ENCODE measurements at regions not wholly inside any gene's neighbourhood (a gene's known extent, or its start where the extent isn't known, plus 50 kb on each side); places are given as distances from the start of the nearest gene placed in this dataset.

GRCh38 chr4:32030406-32030805, 1310.2 kb downstream of the PCDH7 start:
- Histone ChIP-seq H3K4me3 (ENCODE audit: low read depth in 1 of 2, low read length in 2 of 2) (no peak overlapping the region), H3K36me3 (ENCODE audit: insufficient read depth, low read length) (no peaks in the 10 kb centered on the region), H3K27ac (ENCODE audit: low read depth, low read length) (no peak overlapping the region), H3K4me1 (ENCODE audit: insufficient read depth, low read length) (no peaks in the 10 kb centered on the region), H3K9ac (ENCODE audit: low read length) (no peak overlapping the region), H3K9me3 (ENCODE audit: low read length) (no peaks in the 10 kb centered on the region), H3K27me3 (ENCODE audit: control insufficient read depth in 1 of 2, insufficient read depth in 2 of 2, low read length in 2 of 2) (no peaks in the 10 kb centered on the region)

- no peaks in the 10 kb centered on the region for H3K4me1 ChIP-seq (ENCODE audit: insufficient read depth, low read length)
- no peaks in the 10 kb centered on the region for H3K36me3 ChIP-seq (ENCODE audit: insufficient read depth, low read length)
- H3K4me3 ChIP-seq (ENCODE audit: low read depth in 1 of 2, low read length in 2 of 2) = no peak overlapping the region
- H3K27me3 ChIP-seq (ENCODE audit: control insufficient read depth in 1 of 2, insufficient read depth in 2 of 2, low read length in 2 of 2) = no peaks in the 10 kb centered on the region
- H3K9me3 ChIP-seq (ENCODE audit: low read length) = no peaks in the 10 kb centered on the region
- H3K27ac ChIP-seq (ENCODE audit: low read depth, low read length) = no peak overlapping the region
- no peak overlapping the region for H3K9ac ChIP-seq (ENCODE audit: low read length)
Measured at GRCh38 chr4:32031026-32031425, 1310.9 kb downstream of the PCDH7 start.

- no peaks in the 10 kb centered on the region for H3K4me1 ChIP-seq (ENCODE audit: insufficient read depth, low read length)
Measured at GRCh38 chr4:32032136-32032672, 1312.0 kb downstream of the PCDH7 start.

GRCh38 chr4:32037399-32037798, 1317.2 kb downstream of the PCDH7 start:
- Histone ChIP-seq H3K4me1 (ENCODE audit: insufficient read depth, low read length) (no peaks in the 10 kb centered on the region), H3K27ac (ENCODE audit: low read depth, low read length) (no peak overlapping the region), H3K4me3 (ENCODE audit: low read depth in 1 of 2, low read length in 2 of 2) (no peak overlapping the region), H3K9ac (ENCODE audit: low read length) (no peak overlapping the region), H3K27me3 (ENCODE audit: control insufficient read depth in 1 of 2, insufficient read depth in 2 of 2, low read length in 2 of 2) (no peaks in the 10 kb centered on the region), H3K9me3 (ENCODE audit: low read length) (no peaks in the 10 kb centered on the region), H3K36me3 (ENCODE audit: insufficient read depth, low read length) (no peaks in the 10 kb centered on the region)

More at GRCh38 chr4:32032136-32032672, 1312.0 kb downstream of the PCDH7 start:
- Histone ChIP-seq H3K36me3 (ENCODE audit: insufficient read depth, low read length) (no peaks in the 10 kb centered on the region), H3K9me3 (ENCODE audit: low read length) (no peaks in the 10 kb centered on the region), H3K27me3 (ENCODE audit: control insufficient read depth in 1 of 2, insufficient read depth in 2 of 2, low read length in 2 of 2) (no peaks in the 10 kb centered on the region), H3K9ac (ENCODE audit: low read length) (no peak overlapping the region), H3K4me3 (ENCODE audit: low read depth in 1 of 2, low read length in 2 of 2) (no peak overlapping the region), H3K27ac (ENCODE audit: low read depth, low read length) (no peak overlapping the region)

- Histone ChIP-seq H3K4me3 (ENCODE audit: low read depth in 1 of 2, low read length in 2 of 2) (no peak overlapping the region), H3K27me3 (ENCODE audit: control insufficient read depth in 1 of 2, insufficient read depth in 2 of 2, low read length in 2 of 2) (no peaks in the 10 kb centered on the region), H3K36me3 (ENCODE audit: insufficient read depth, low read length) (no peaks in the 10 kb centered on the region), H3K9me3 (ENCODE audit: low read length) (no peaks in the 10 kb centered on the region), H3K9ac (ENCODE audit: low read length) (no peak overlapping the region), H3K4me1 (ENCODE audit: insufficient read depth, low read length) (no peaks in the 10 kb centered on the region), H3K27ac (ENCODE audit: low read depth, low read length) (no peak overlapping the region)
Measured at GRCh38 chr4:32042486-32043247, 1322.5 kb downstream of the PCDH7 start.

GRCh38 chr4:32043248-32043633, 1323.1 kb downstream of the PCDH7 start:
- no peaks in the 10 kb centered on the region for H3K4me1 ChIP-seq (ENCODE audit: insufficient read depth, low read length)
- H3K27ac ChIP-seq (ENCODE audit: low read depth, low read length) = no peak overlapping the region
- H3K9ac ChIP-seq (ENCODE audit: low read length) = no peak overlapping the region
- no peaks in the 10 kb centered on the region for H3K9me3 ChIP-seq (ENCODE audit: low read length)
- no peaks in the 10 kb centered on the region for H3K36me3 ChIP-seq (ENCODE audit: insufficient read depth, low read length)
- H3K27me3 ChIP-seq (ENCODE audit: control insufficient read depth in 1 of 2, insufficient read depth in 2 of 2, low read length in 2 of 2) = no peaks in the 10 kb centered on the region
- H3K4me3 ChIP-seq (ENCODE audit: low read depth in 1 of 2, low read length in 2 of 2) = no peak overlapping the region

- Histone ChIP-seq H3K4me1 (ENCODE audit: insufficient read depth, low read length) (no peaks in the 10 kb centered on the region), H3K27ac (ENCODE audit: low read depth, low read length) (no peak overlapping the region), H3K27me3 (ENCODE audit: control insufficient read depth in 1 of 2, insufficient read depth in 2 of 2, low read length in 2 of 2) (no peaks in the 10 kb centered on the region), H3K9me3 (ENCODE audit: low read length) (no peaks in the 10 kb centered on the region), H3K9ac (ENCODE audit: low read length) (no peak overlapping the region), H3K36me3 (ENCODE audit: insufficient read depth, low read length) (no peaks in the 10 kb centered on the region), H3K4me3 (ENCODE audit: low read depth in 1 of 2, low read length in 2 of 2) (no peak overlapping the region)
Measured at GRCh38 chr4:32061916-32062315, 1341.7 kb downstream of the PCDH7 start.

- Histone ChIP-seq H3K4me3 (ENCODE audit: low read depth in 1 of 2, low read length in 2 of 2) (no peak overlapping the region), H3K27ac (ENCODE audit: low read depth, low read length) (no peak overlapping the region), H3K4me1 (ENCODE audit: insufficient read depth, low read length) (no peaks in the 10 kb centered on the region), H3K9me3 (ENCODE audit: low read length) (no peaks in the 10 kb centered on the region), H3K27me3 (ENCODE audit: control insufficient read depth in 1 of 2, insufficient read depth in 2 of 2, low read length in 2 of 2) (no peaks in the 10 kb centered on the region), H3K9ac (ENCODE audit: low read length) (no peak overlapping the region), H3K36me3 (ENCODE audit: insufficient read depth, low read length) (no peaks in the 10 kb centered on the region)
Measured at GRCh38 chr4:32073542-32073941, 1353.4 kb downstream of the PCDH7 start.

- Histone ChIP-seq H3K9me3 (ENCODE audit: low read length) (no peaks in the 10 kb centered on the region), H3K27ac (ENCODE audit: low read depth, low read length) (no peak overlapping the region), H3K4me3 (ENCODE audit: low read depth in 1 of 2, low read length in 2 of 2) (no peak overlapping the region), H3K36me3 (ENCODE audit: insufficient read depth, low read length) (no peaks in the 10 kb centered on the region), H3K27me3 (ENCODE audit: control insufficient read depth in 1 of 2, insufficient read depth in 2 of 2, low read length in 2 of 2) (no peaks in the 10 kb centered on the region), H3K4me1 (ENCODE audit: insufficient read depth, low read length) (no peaks in the 10 kb centered on the region), H3K9ac (ENCODE audit: low read length) (no peak overlapping the region)
Measured at GRCh38 chr4:32087211-32087610, 1367.0 kb downstream of the PCDH7 start.

- no peaks in the 10 kb centered on the region for H3K4me1 ChIP-seq (ENCODE audit: insufficient read depth, low read length)
- H3K4me3 ChIP-seq (ENCODE audit: low read depth in 1 of 2, low read length in 2 of 2) = no peak overlapping the region
- no peak overlapping the region for H3K27ac ChIP-seq (ENCODE audit: low read depth, low read length)
- H3K36me3 ChIP-seq (ENCODE audit: insufficient read depth, low read length) = no peaks in the 10 kb centered on the region
- no peaks in the 10 kb centered on the region for H3K9me3 ChIP-seq (ENCODE audit: low read length)
- no peaks in the 10 kb centered on the region for H3K27me3 ChIP-seq (ENCODE audit: control insufficient read depth in 1 of 2, insufficient read depth in 2 of 2, low read length in 2 of 2)
- H3K9ac ChIP-seq (ENCODE audit: low read length) = no peak overlapping the region
Measured at GRCh38 chr4:32094987-32095386, 1374.8 kb downstream of the PCDH7 start.

- Histone ChIP-seq H3K4me1 (ENCODE audit: insufficient read depth, low read length) (no peaks in the 10 kb centered on the region), H3K9me3 (ENCODE audit: low read length) (no peaks in the 10 kb centered on the region), H3K27me3 (ENCODE audit: control insufficient read depth in 1 of 2, insufficient read depth in 2 of 2, low read length in 2 of 2) (no peaks in the 10 kb centered on the region), H3K4me3 (ENCODE audit: low read depth in 1 of 2, low read length in 2 of 2) (no peak overlapping the region), H3K9ac (ENCODE audit: low read length) (no peak overlapping the region), H3K36me3 (ENCODE audit: insufficient read depth, low read length) (no peaks in the 10 kb centered on the region), H3K27ac (ENCODE audit: low read depth, low read length) (no peak overlapping the region)
Measured at GRCh38 chr4:32102896-32103295, 1382.7 kb downstream of the PCDH7 start.

GRCh38 chr4:32106767-32107166, 1386.6 kb downstream of the PCDH7 start:
- Histone ChIP-seq H3K4me1 (ENCODE audit: insufficient read depth, low read length) (no peaks in the 10 kb centered on the region), H3K36me3 (ENCODE audit: insufficient read depth, low read length) (no peaks in the 10 kb centered on the region), H3K4me3 (ENCODE audit: low read depth in 1 of 2, low read length in 2 of 2) (no peak overlapping the region), H3K27ac (ENCODE audit: low read depth, low read length) (no peak overlapping the region), H3K9ac (ENCODE audit: low read length) (no peak overlapping the region), H3K9me3 (ENCODE audit: low read length) (no peaks in the 10 kb centered on the region), H3K27me3 (ENCODE audit: control insufficient read depth in 1 of 2, insufficient read depth in 2 of 2, low read length in 2 of 2) (no peaks in the 10 kb centered on the region)
